ENCODE measurements at regions not wholly inside any gene's neighbourhood (a gene's known extent, or its start where the extent isn't known, plus 50 kb on each side); places are given as distances from the start of the nearest gene placed in this dataset.

DNA sequence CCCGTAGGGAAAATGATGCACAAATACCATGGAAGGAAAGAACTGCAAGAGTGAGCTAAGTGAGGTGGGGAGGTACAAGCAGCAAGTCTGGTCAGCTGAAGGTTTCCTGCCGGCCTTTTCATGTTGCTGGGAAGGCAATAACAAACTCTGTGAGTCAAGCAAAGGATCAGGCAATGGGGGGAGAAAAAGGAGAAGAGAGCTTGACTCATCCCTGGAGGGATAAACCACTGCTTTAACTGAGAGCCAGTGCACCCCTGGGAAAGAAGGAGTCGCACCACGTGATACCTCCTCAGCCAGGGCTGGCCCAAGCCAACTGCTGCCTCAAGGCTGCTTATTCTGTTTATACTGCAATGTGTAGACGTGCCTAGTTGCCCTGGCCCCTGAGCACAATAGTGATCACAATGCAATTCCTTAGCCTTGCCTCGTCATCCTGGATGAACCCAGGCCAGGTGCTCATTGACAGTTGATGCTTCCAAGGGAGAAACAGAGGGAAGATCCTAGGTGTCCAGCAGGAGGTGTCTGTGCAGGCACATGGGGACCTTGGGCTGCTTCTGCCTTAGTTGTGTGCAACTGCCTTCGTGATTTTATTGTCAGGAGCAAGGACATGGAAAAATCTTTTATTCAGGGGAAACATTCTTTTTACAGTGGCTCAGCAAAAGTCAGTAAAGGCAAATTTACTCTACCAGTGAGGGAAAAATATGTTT is 203.0 kb upstream of the TUT7 start:
- Histone ChIP-seq H3K4me1 (ENCODE audit: control insufficient read depth, insufficient read depth, low read length) (peaks cover 5% of the 10 kb centered on the region), H3K4me3 (ENCODE audit: insufficient read depth, low read depth, low read length) (no peak overlapping the region), H3K27me3 (ENCODE audit: control insufficient read depth, insufficient read depth, low read length, poor library complexity, severe bottlenecking) (no peaks in the 10 kb centered on the region), H3K36me3 (ENCODE audit: control insufficient read depth, insufficient read depth, low read length) (no peaks in the 10 kb centered on the region), H3K27ac (ENCODE audit: insufficient read depth, low read depth, low read length, poor library complexity, severe bottlenecking) (no peak overlapping the region), H3K9me3 (ENCODE audit: control insufficient read depth, low read length) (no peaks in the 10 kb centered on the region)
- WGBS, 2 experiments: 66 to 75% methylated on average over 7 of the region's 7 CpGs

DNA sequence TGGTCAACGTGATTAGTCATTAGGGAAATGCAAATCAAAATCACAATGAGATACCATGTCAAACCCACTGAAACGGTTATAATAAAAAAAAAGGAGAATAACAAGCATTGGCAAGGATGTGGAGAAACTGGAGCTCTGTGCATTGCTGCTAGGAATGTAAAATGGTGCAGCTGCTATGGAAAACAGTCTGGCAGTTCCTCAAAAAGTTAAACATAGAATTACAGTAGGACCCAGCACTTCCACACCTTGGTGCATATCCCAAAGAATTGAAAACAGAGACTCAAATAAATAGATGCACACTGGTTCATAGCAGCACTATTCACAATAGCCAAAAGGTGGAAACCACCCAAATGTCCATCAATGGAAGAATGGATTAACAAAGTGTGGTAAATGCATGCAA is 201.5 kb upstream of the TUT7 start:
- no peaks in the 10 kb centered on the region for H3K9me3 ChIP-seq (ENCODE audit: control insufficient read depth, low read length)
- H3K27me3 ChIP-seq (ENCODE audit: control insufficient read depth, insufficient read depth, low read length, poor library complexity, severe bottlenecking): no peaks in the 10 kb centered on the region
- H3K27ac ChIP-seq (ENCODE audit: insufficient read depth, low read depth, low read length, poor library complexity, severe bottlenecking): no peak overlapping the region
- WGBS, 2 experiments: 93 to 95% methylated on average over 2 of the region's 2 CpGs
- H3K4me3 ChIP-seq (ENCODE audit: insufficient read depth, low read depth, low read length): no peak overlapping the region
- H3K36me3 ChIP-seq (ENCODE audit: control insufficient read depth, insufficient read depth, low read length): no peaks in the 10 kb centered on the region
- peaks cover 5% of the 10 kb centered on the region for H3K4me1 ChIP-seq (ENCODE audit: control insufficient read depth, insufficient read depth, low read length)

DNA sequence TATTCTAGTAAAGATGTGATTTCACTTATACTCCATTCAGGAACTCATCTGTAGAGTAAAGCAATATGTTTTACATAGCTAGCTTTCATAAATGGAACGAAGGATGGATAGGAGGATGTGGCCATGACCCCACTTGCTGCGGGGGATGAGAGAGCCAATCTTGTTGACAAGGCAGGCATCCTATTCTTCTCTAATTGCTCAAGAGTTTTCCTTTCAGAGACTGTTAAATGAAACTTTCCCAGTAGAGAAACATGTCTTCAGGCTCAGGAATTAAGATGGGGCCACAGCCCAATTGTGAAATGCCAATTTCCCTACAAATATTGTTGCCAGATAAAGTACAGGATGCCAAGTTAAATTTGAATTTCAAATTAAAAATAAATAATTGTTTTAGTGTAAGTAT is 196.2 kb upstream of the TUT7 start:
- H3K36me3 ChIP-seq (ENCODE audit: control insufficient read depth, insufficient read depth, low read length): no peaks in the 10 kb centered on the region
- no peaks in the 10 kb centered on the region for H3K27me3 ChIP-seq (ENCODE audit: control insufficient read depth, insufficient read depth, low read length, poor library complexity, severe bottlenecking)
- no peak overlapping the region for H3K27ac ChIP-seq (ENCODE audit: insufficient read depth, low read depth, low read length, poor library complexity, severe bottlenecking)
- H3K4me3 ChIP-seq (ENCODE audit: insufficient read depth, low read depth, low read length): no peak overlapping the region
- 95 to 98% methylated on average over 2 of the region's 2 CpGs for WGBS, 2 experiments
- no peaks in the 10 kb centered on the region for H3K4me1 ChIP-seq (ENCODE audit: control insufficient read depth, insufficient read depth, low read length)
- no peaks in the 10 kb centered on the region for H3K9me3 ChIP-seq (ENCODE audit: control insufficient read depth, low read length)

DNA sequence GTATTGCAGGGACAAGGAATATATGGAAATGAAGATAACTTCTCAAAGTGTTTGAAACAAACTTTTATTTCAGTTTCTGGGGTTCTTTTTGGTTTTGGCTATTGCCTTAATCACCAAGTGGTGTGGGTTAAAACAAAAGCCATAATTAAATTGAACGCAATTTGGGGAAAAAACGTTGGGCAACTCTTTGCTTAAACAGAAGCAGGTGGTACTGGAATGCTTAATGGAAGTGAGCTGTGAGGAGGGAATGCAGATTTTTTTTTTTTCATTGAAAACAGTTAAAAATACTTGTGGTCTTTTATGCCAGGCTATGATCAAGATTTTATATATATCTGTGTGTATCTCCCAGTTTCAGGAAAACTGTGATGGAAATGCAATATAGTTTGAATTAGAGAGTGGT is 195.7 kb upstream of the TUT7 start:
- Histone ChIP-seq H3K27me3 (ENCODE audit: control insufficient read depth, insufficient read depth, low read length, poor library complexity, severe bottlenecking) (no peaks in the 10 kb centered on the region), H3K27ac (ENCODE audit: insufficient read depth, low read depth, low read length, poor library complexity, severe bottlenecking) (no peak overlapping the region), H3K36me3 (ENCODE audit: control insufficient read depth, insufficient read depth, low read length) (no peaks in the 10 kb centered on the region), H3K4me3 (ENCODE audit: insufficient read depth, low read depth, low read length) (no peak overlapping the region), H3K4me1 (ENCODE audit: control insufficient read depth, insufficient read depth, low read length) (no peaks in the 10 kb centered on the region), H3K9me3 (ENCODE audit: control insufficient read depth, low read length) (no peaks in the 10 kb centered on the region)
- 91 to 93% methylated on average over 2 of the region's 2 CpGs for WGBS, 2 experiments

DNA sequence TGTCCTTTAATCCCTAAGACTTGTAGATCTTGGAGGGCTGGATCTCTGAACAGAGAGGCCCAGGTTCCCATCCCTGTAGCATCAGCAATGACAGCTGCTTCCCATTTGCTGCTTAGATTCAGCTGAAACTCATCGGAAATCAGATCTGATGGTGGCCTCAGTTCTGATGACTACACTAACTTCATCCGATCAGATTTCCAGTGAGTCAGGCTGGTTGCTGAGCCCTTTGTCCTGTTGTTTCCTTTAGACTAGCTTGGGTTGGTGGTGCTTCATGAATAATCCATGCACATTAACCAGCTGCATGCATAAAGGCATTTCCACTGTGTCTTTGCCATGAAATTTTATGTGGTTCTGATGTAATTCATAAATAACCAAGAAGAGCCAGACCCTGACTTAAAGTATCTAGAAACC is 195.2 kb upstream of the TUT7 start:
- Histone ChIP-seq H3K36me3 (ENCODE audit: control insufficient read depth, insufficient read depth, low read length) (no peaks in the 10 kb centered on the region), H3K4me1 (ENCODE audit: control insufficient read depth, insufficient read depth, low read length) (no peaks in the 10 kb centered on the region), H3K9me3 (ENCODE audit: control insufficient read depth, low read length) (no peaks in the 10 kb centered on the region), H3K27me3 (ENCODE audit: control insufficient read depth, insufficient read depth, low read length, poor library complexity, severe bottlenecking) (no peaks in the 10 kb centered on the region), H3K4me3 (ENCODE audit: insufficient read depth, low read depth, low read length) (no peak overlapping the region), H3K27ac (ENCODE audit: insufficient read depth, low read depth, low read length, poor library complexity, severe bottlenecking) (no peak overlapping the region)
- 87% methylated on average over 2 of the region's 2 CpGs for WGBS, 2 experiments

DNA sequence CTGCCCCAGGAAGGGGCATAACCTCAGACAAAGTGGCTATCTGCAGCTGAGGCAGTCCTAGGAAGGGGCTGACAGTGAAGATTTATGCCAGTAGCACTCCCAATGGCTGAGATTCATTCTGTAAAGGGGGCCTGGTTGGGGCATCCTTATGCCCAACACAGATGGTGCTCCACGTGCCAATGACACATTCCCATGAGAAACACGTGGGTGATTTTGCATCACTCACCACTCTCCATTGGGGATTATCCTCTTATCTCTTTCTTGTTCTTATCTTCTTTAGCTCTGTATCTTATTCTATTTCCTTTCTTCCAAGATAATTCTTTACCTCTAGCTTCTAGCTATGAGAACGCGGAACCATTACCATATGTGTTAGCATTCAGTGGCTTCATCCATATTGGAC is 194.0 kb upstream of the TUT7 start:
- WGBS, 2 experiments: 93 to 97% methylated on average over 4 of the region's 4 CpGs
- Histone ChIP-seq H3K4me1 (ENCODE audit: control insufficient read depth, insufficient read depth, low read length) (no peaks in the 10 kb centered on the region), H3K27me3 (ENCODE audit: control insufficient read depth, insufficient read depth, low read length, poor library complexity, severe bottlenecking) (no peaks in the 10 kb centered on the region), H3K4me3 (ENCODE audit: insufficient read depth, low read depth, low read length) (no peak overlapping the region), H3K36me3 (ENCODE audit: control insufficient read depth, insufficient read depth, low read length) (no peaks in the 10 kb centered on the region), H3K9me3 (ENCODE audit: control insufficient read depth, low read length) (no peaks in the 10 kb centered on the region), H3K27ac (ENCODE audit: insufficient read depth, low read depth, low read length, poor library complexity, severe bottlenecking) (no peak overlapping the region)

DNA sequence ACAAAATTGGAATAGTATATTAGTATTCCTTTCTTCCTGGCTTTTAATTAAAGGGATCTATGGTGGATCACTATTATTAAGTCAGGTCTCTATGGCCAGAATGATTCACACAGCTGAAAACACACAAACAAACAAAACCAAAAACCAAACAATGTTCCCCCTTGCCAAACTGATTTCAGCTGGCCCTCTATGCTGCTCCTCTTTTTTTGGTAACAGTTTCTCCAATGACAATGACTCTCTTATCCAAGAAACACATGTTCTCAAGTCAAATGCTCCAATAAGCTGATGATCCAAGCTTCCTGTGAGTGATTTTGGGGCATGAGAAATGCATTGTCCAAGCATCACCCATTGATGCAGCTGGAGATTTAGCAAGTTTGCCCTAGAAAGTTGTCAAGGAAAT is 193.4 kb upstream of the TUT7 start:
- Histone ChIP-seq H3K4me3 (ENCODE audit: insufficient read depth, low read depth, low read length) (no peak overlapping the region), H3K36me3 (ENCODE audit: control insufficient read depth, insufficient read depth, low read length) (no peaks in the 10 kb centered on the region), H3K9me3 (ENCODE audit: control insufficient read depth, low read length) (no peaks in the 10 kb centered on the region), H3K4me1 (ENCODE audit: control insufficient read depth, insufficient read depth, low read length) (no peaks in the 10 kb centered on the region), H3K27ac (ENCODE audit: insufficient read depth, low read depth, low read length, poor library complexity, severe bottlenecking) (no peak overlapping the region), H3K27me3 (ENCODE audit: control insufficient read depth, insufficient read depth, low read length, poor library complexity, severe bottlenecking) (no peaks in the 10 kb centered on the region)

DNA sequence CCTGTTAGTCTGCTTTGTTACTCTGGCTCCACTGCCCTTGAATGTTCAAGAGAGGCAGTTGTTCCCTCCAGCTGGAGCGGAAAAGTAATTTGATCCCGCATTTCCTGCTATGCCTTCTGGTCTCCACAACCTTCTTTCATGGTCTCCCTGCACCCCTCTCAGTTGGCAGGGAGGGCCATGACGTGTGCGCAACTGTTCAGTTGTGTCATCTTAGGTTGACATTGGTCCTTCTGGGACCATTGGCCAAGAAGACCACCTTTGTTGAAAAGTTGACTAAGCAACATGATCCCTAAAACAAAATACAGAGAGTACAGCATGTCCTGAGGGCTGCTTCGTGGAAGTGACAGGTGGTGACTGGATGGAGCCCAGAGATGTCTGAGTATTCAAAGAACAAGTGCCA is 192.5 kb upstream of the TUT7 start:
- Histone ChIP-seq H3K9me3 (ENCODE audit: control insufficient read depth, low read length) (no peaks in the 10 kb centered on the region), H3K4me3 (ENCODE audit: insufficient read depth, low read depth, low read length) (no peak overlapping the region), H3K27ac (ENCODE audit: insufficient read depth, low read depth, low read length, poor library complexity, severe bottlenecking) (no peak overlapping the region), H3K4me1 (ENCODE audit: control insufficient read depth, insufficient read depth, low read length) (no peaks in the 10 kb centered on the region), H3K27me3 (ENCODE audit: control insufficient read depth, insufficient read depth, low read length, poor library complexity, severe bottlenecking) (no peaks in the 10 kb centered on the region), H3K36me3 (ENCODE audit: control insufficient read depth, insufficient read depth, low read length) (no peaks in the 10 kb centered on the region)
- WGBS, 2 experiments: 86 to 93% methylated on average over 5 of the region's 5 CpGs

DNA sequence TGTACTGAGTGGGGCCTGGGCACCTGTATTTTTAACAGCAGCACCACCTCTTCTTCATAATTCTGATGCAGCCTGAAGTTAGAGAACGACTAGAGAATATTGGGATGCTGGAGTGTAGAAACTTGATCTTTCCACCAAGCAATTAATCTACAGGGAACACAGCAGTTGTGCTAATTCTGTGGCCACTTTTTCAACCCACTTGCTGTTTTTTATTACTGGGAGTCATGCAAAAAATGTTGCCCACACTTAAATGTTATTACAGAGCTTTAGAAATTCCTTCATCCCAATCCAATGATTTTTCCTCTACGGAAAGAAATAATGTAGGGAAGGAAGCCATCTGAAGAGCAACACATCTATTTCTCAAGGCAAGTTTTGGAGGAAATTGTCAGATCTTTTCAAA is 190.9 kb upstream of the TUT7 start:
- 79 to 90% methylated on average over 2 of the region's 2 CpGs for WGBS, 2 experiments
- no peaks in the 10 kb centered on the region for H3K9me3 ChIP-seq (ENCODE audit: control insufficient read depth, low read length)
- no peak overlapping the region for H3K27ac ChIP-seq (ENCODE audit: insufficient read depth, low read depth, low read length, poor library complexity, severe bottlenecking)
- H3K4me1 ChIP-seq (ENCODE audit: control insufficient read depth, insufficient read depth, low read length): no peaks in the 10 kb centered on the region
- no peak overlapping the region for H3K4me3 ChIP-seq (ENCODE audit: insufficient read depth, low read depth, low read length)
- H3K27me3 ChIP-seq (ENCODE audit: control insufficient read depth, insufficient read depth, low read length, poor library complexity, severe bottlenecking): no peaks in the 10 kb centered on the region
- no peaks in the 10 kb centered on the region for H3K36me3 ChIP-seq (ENCODE audit: control insufficient read depth, insufficient read depth, low read length)

DNA sequence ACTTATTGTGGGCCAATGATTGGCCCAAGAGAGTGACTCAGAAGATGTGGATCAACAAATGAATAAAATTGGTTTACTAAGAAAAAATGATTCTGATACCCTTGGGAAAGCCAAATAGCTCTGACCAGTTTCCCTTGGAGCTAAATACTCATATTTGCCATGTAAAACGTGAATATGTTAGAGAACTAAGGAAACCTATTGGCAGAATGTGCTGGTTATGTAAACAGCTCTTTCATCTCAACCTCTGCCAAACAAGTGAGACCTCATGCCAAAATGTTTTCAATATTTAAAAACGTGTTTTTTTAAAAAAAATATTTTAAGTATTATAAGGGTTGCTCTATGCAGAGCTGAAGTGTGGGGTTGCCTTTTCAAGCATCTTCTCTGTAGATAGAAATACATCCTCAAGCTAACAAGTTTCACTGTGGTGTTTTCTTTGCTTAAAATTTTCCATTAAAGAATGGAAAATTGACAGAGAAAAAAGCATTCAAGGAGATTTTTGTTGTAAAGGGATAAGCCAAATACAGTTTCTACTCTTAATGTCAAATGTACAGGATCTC is 186.9 kb upstream of the TUT7 start:
- H3K4me3 ChIP-seq (ENCODE audit: insufficient read depth, low read depth, low read length): no peak overlapping the region
- no peak overlapping the region for H3K27ac ChIP-seq (ENCODE audit: insufficient read depth, low read depth, low read length, poor library complexity, severe bottlenecking)
- no peaks in the 10 kb centered on the region for H3K4me1 ChIP-seq (ENCODE audit: control insufficient read depth, insufficient read depth, low read length)
- H3K36me3 ChIP-seq (ENCODE audit: control insufficient read depth, insufficient read depth, low read length): no peaks in the 10 kb centered on the region
- no peaks in the 10 kb centered on the region for H3K27me3 ChIP-seq (ENCODE audit: control insufficient read depth, insufficient read depth, low read length, poor library complexity, severe bottlenecking)
- 81 to 100% methylated on average over 1 to 2 of the region's 2 CpGs for WGBS, 2 experiments
- H3K9me3 ChIP-seq (ENCODE audit: control insufficient read depth, low read length): no peaks in the 10 kb centered on the region

Measured in ectodermal cell (in vitro differentiated cells).